Liver (tissue), 7 donors: ENCODE measurements at regions not wholly inside any gene's neighbourhood (a gene's known extent, or its start where the extent isn't known, plus 50 kb on each side); places are given as distances from the start of the nearest gene placed in this dataset.

Source experiments
- DNase-seq: peaks from one replicate; pipeline ENCODE4 v3.0.0-alpha.2; 2017; ENCODE audit warnings: low spot score
- H3K27ac ChIP-seq, 2 donors: one replicate each; pipeline ENCODE4 v1.7.0; 2013; ENCODE audit warnings: inconsistent platforms in 2 of 2, low read length in 2 of 2, control low read depth in 1 of 2, low read depth in 1 of 2, mild to moderate bottlenecking in 1 of 2
- H3K27me3 ChIP-seq, 4 donors: one replicate each; pipeline versions ENCODE4 v1.6.1 to v1.7.0; 2013; ENCODE audit warnings: low read length in 3 of 4, inconsistent platforms in 1 of 4, mild to moderate bottlenecking in 1 of 4, moderate library complexity in 1 of 4; ENCODE audit not compliant: control insufficient read depth in 4 of 4, insufficient read depth in 4 of 4
- H3K36me3 ChIP-seq, 4 donors: one replicate each; pipeline versions ENCODE4 v1.6.1 to v1.7.0; 2013; ENCODE audit warnings: low read length in 3 of 4, mild to moderate bottlenecking in 3 of 4, low read depth in 1 of 4, moderate library complexity in 1 of 4; ENCODE audit not compliant: control insufficient read depth in 4 of 4, insufficient read depth in 3 of 4
- H3K4me1 ChIP-seq, 4 donors: one replicate each; pipeline versions ENCODE4 v1.6.1 to v1.7.0; 2013; ENCODE audit warnings: low read length in 3 of 4, mild to moderate bottlenecking in 3 of 4, moderate library complexity in 1 of 4; ENCODE audit not compliant: control insufficient read depth in 4 of 4, insufficient read depth in 4 of 4
- H3K4me3 ChIP-seq, 3 donors: one replicate each; pipeline versions ENCODE4 v1.6.1 to v1.7.0; 2013; ENCODE audit warnings: low read length in 3 of 3, control low read depth in 1 of 3, low read depth in 1 of 3, mild to moderate bottlenecking in 1 of 3
- H3K9ac ChIP-seq, 2 donors: one replicate each; pipeline ENCODE4 v1.7.0; 2013; ENCODE audit warnings: low read length in 2 of 2, mild to moderate bottlenecking in 2 of 2, moderate library complexity in 2 of 2, control low read depth in 1 of 2, low read depth in 1 of 2
- H3K9me3 ChIP-seq, 4 donors: one replicate each; pipeline versions ENCODE4 v1.6.1 to v1.7.0; 2013; ENCODE audit warnings: low read length in 3 of 4; ENCODE audit not compliant: control insufficient read depth in 4 of 4
- FOXA1 ChIP-seq: IDR thresholded peaks from 2 replicates; pipeline ENCODE4 v1.6.1; 2016; ENCODE audit warnings: antibody characterized with exemption
- FOXA2 ChIP-seq: IDR thresholded peaks from 2 replicates; pipeline ENCODE4 v1.6.1; 2016; ENCODE audit warnings: antibody characterized with exemption
- GABPA ChIP-seq, 2 donors: IDR thresholded peaks in 1 of 2; conservative IDR thresholded peaks in 1 of 2; 2 replicates each; pipeline ENCODE4 v1.6.1; 2016; ENCODE audit warnings: antibody characterized with exemption in 2 of 2, mild to moderate bottlenecking in 1 of 2, moderate library complexity in 1 of 2
- HNF4A ChIP-seq, 2 donors: conservative IDR thresholded peaks; 2 replicates each; pipeline ENCODE4 v1.6.1; 2016; ENCODE audit warnings: antibody characterized with exemption in 2 of 2, mild to moderate bottlenecking in 2 of 2
- HNF4G ChIP-seq: IDR thresholded peaks from 2 replicates; pipeline ENCODE4 v1.6.1; 2016; ENCODE audit warnings: antibody characterized with exemption
- RAD21 ChIP-seq, 2 donors: IDR thresholded peaks; 2 replicates each; pipeline ENCODE4 v1.6.1; 2016; ENCODE audit warnings: antibody characterized with exemption in 2 of 2, mild to moderate bottlenecking in 2 of 2
- RXRA ChIP-seq, 2 donors: IDR thresholded peaks; 2 replicates each; pipeline ENCODE4 v1.6.1; 2017 to 2018; ENCODE audit warnings: antibody characterized with exemption in 2 of 2, mild to moderate bottlenecking in 1 of 2
- YY1 ChIP-seq: IDR thresholded peaks from 2 replicates; pipeline ENCODE4 v1.6.1; 2016; ENCODE audit warnings: antibody characterized with exemption, mild to moderate bottlenecking
- WGBS: extraction: QIAGEN DNeasy Blood & Tissue Kit; methylation state at CpG from one replicate; pipeline ENCODE4 v1.1.7; 2013; 5-methylcytosine and 5-hydroxymethylcytosine counted together
- TF ChIP-seq, protein P1 (sequence below): IDR thresholded peaks from 2 replicates; pipeline ENCODE4 v1.6.1; 2016; ENCODE audit warnings: antibody characterized with exemption, mild to moderate bottlenecking
- TF ChIP-seq, protein P2 (sequence below): IDR thresholded peaks from 2 replicates; pipeline ENCODE4 v1.6.1; 2016; ENCODE audit warnings: antibody characterized with exemption
- TF ChIP-seq, protein P3 (sequence below): IDR thresholded peaks from 2 replicates; pipeline ENCODE4 v1.6.1; 2016; ENCODE audit warnings: antibody characterized with exemption
- donor health status: healthy.
- donor health status: healthy.
- donor health status: healthy.
- donor health status: healthy.

DNA sequence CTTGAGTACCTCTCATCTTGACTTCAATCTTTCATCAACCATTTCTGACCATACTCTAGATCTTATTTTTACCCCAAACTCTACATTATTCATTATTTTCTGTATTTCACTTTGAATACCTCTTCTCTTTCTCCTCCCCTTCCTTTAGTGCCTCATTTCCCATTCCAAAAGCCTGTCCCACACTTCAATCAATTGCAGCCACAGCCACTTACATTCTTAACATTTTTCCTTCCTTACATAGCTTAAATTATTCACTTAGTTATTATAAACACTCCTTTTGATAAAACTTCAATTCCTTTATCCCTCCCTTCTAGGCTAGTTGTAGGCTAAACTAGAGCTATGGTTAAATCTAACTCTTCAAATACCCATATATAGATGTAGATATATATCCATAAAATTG lies 344.0 kb downstream of the PRR16 start:
- Histone ChIP-seq H3K27me3 (peaks cover 0 to 2% (median 0%) of the 10 kb centered on the region in 4 donors), H3K4me1 (no peaks in the 10 kb centered on the region)
- DNase-seq: no peak

DNA sequence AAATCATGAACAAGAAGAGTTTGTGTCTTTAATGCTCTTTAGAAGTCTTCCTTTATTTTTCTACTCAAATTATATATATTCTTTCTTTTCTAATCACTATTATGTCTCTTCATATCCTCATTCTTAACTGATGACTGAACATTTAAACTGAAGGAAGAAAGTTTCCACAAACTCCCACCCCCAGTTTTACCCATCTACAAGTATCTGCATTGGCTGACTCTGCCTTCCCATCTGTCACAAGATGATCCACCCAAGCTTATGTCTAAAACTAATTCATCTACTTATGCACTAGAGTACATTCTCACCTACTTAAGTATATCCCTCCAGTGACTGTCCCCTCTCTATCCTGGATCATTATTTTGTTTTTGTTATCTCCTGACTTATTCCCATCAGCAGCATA lies 344.5 kb downstream of the PRR16 start:
- no peak for DNase-seq
- H3K36me3 ChIP-seq: no peaks in the 10 kb centered on the region

More for the DNA sequence above, 344.0 kb downstream of the PRR16 start:
- Histone ChIP-seq H3K36me3 (no peaks in the 10 kb centered on the region), H3K27ac (no peak overlapping the region), H3K9me3 (peaks cover 0 to 2% (median 0%) of the 10 kb centered on the region in 4 donors), H3K4me3 (no peak overlapping the region), H3K9ac (no peak overlapping the region)
- TF ChIP-seq HNF4G (no peak), HNF4A (conservative IDR thresholded peaks at IDR 0.05) (no peak), FOXA2 (no peak), YY1 (no peak), FOXA1 (no peak)
- TF ChIP-seq, protein P1, sequence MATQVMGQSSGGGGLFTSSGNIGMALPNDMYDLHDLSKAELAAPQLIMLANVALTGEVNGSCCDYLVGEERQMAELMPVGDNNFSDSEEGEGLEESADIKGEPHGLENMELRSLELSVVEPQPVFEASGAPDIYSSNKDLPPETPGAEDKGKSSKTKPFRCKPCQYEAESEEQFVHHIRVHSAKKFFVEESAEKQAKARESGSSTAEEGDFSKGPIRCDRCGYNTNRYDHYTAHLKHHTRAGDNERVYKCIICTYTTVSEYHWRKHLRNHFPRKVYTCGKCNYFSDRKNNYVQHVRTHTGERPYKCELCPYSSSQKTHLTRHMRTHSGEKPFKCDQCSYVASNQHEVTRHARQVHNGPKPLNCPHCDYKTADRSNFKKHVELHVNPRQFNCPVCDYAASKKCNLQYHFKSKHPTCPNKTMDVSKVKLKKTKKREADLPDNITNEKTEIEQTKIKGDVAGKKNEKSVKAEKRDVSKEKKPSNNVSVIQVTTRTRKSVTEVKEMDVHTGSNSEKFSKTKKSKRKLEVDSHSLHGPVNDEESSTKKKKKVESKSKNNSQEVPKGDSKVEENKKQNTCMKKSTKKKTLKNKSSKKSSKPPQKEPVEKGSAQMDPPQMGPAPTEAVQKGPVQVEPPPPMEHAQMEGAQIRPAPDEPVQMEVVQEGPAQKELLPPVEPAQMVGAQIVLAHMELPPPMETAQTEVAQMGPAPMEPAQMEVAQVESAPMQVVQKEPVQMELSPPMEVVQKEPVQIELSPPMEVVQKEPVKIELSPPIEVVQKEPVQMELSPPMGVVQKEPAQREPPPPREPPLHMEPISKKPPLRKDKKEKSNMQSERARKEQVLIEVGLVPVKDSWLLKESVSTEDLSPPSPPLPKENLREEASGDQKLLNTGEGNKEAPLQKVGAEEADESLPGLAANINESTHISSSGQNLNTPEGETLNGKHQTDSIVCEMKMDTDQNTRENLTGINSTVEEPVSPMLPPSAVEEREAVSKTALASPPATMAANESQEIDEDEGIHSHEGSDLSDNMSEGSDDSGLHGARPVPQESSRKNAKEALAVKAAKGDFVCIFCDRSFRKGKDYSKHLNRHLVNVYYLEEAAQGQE: no peak

DNA sequence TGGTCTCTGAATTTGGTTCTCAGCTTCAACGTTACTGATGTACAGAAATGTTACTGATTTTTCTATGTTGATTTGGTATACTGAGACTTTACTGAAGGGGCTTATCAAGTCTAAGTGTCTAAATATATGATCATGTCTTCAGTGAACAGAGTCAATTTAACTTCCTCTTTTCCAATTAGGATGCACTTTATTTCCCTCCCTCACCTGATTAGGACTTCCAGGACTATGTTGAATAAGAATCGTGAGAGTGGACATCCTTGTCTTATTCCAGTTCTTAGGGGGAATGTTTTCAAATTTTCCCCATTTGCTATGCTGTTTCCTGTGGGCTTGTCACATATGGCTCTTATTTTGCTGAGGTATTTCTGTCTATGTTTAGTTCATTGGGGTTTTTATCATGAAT lies 349.5 kb downstream of the PRR16 start:
- TF ChIP-seq FOXA1: no peak
- TF ChIP-seq GABPA (IDR thresholded peaks at IDR 0.05 in 1 of 2, conservative IDR thresholded peaks at IDR 0.05 in 1 of 2): no peak
- TF ChIP-seq, protein P2, sequence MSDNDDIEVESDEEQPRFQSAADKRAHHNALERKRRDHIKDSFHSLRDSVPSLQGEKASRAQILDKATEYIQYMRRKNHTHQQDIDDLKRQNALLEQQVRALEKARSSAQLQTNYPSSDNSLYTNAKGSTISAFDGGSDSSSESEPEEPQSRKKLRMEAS: no peak
- TF ChIP-seq, protein P3, sequence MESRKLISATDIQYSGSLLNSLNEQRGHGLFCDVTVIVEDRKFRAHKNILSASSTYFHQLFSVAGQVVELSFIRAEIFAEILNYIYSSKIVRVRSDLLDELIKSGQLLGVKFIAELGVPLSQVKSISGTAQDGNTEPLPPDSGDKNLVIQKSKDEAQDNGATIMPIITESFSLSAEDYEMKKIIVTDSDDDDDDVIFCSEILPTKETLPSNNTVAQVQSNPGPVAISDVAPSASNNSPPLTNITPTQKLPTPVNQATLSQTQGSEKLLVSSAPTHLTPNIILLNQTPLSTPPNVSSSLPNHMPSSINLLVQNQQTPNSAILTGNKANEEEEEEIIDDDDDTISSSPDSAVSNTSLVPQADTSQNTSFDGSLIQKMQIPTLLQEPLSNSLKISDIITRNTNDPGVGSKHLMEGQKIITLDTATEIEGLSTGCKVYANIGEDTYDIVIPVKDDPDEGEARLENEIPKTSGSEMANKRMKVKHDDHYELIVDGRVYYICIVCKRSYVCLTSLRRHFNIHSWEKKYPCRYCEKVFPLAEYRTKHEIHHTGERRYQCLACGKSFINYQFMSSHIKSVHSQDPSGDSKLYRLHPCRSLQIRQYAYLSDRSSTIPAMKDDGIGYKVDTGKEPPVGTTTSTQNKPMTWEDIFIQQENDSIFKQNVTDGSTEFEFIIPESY: no peak
- no peak for TF ChIP-seq RAD21 (IDR thresholded peaks at IDR 0.05)
- H3K4me1 ChIP-seq: no peaks in the 10 kb centered on the region
- DNase-seq: no peak
- no peaks in the 10 kb centered on the region for H3K27me3 ChIP-seq
- peaks cover 0 to 2% (median 0%) of the 10 kb centered on the region in 4 donors for H3K9me3 ChIP-seq
- H3K36me3 ChIP-seq: no peaks in the 10 kb centered on the region
- 81% methylated on average over 2 of the region's 2 CpGs for WGBS
- no peak overlapping the region for H3K27ac ChIP-seq
- H3K9ac ChIP-seq: no peak overlapping the region
- no peak overlapping the region for H3K4me3 ChIP-seq

More for the DNA sequence above, 344.5 kb downstream of the PRR16 start:
- Histone ChIP-seq H3K9me3 (peaks cover 0 to 2% (median 0%) of the 10 kb centered on the region in 4 donors), H3K9ac (no peak overlapping the region), H3K27me3 (peaks cover 0 to 2% (median 0%) of the 10 kb centered on the region in 4 donors), H3K4me1 (no peaks in the 10 kb centered on the region), H3K4me3 (no peak overlapping the region), H3K27ac (no peak overlapping the region)
- TF ChIP-seq RXRA (IDR thresholded peaks at IDR 0.05): no peak
- TF ChIP-seq, protein P3: no peak
